NT2/D1 (cell line): ENCODE measurements at regions not wholly inside any gene's neighbourhood (a gene's known extent, or its start where the extent isn't known, plus 50 kb on each side); places are given as distances from the start of the nearest gene placed in this dataset.

Source experiments
- YY1 ChIP-seq: IDR thresholded peaks from 2 replicates; pipeline ENCODE4 v1.6.1; 2011; ENCODE audit not compliant: insufficient read length, insufficient read depth
- ZNF274 ChIP-seq: IDR thresholded peaks from 2 replicates; pipeline ENCODE4 v1.6.1; 2011; ENCODE audit warnings: mild to moderate bottlenecking, low read depth, low read length

GRCh38 chr1:87684713-87685205 lies 356.1 kb downstream of the LMO4 start:
- no peak for TF ChIP-seq ZNF274
- TF ChIP-seq YY1, result no peak
